ENCODE measurements at regions not wholly inside any gene's neighbourhood (a gene's known extent, or its start where the extent isn't known, plus 50 kb on each side); places are given as distances from the start of the nearest gene placed in this dataset.

GRCh38 chr15:88745696-88746095 is 57.5 kb upstream of the ACAN start:
- Mint-ChIP-seq H3K4me1 (peaks cover 8% of the 10 kb centered on the region), H3K27me3 (ENCODE audit: low read depth) (no peaks in the 10 kb centered on the region), H3K9me3 (peaks cover 7% of the 10 kb centered on the region), H3K36me3 (no peaks in the 10 kb centered on the region), H3K4me3 (no peak overlapping the region), H3K27ac (no peak overlapping the region)
- no peak for TF ChIP-seq GRHL2 (CRISPR knock-in tag; IDR thresholded peaks at IDR 0.05; ENCODE audit: insufficient replicate concordance, severe bottlenecking)
- TF ChIP-seq NR2C2 (CRISPR knock-in tag; IDR thresholded peaks at IDR 0.05): no peak
- no peak for TF ChIP-seq ZNF416 (CRISPR knock-in tag; IDR thresholded peaks at IDR 0.05)
- no peak for TF ChIP-seq ZNF396 (CRISPR knock-in tag; IDR thresholded peaks at IDR 0.05; ENCODE audit: borderline replicate concordance)
- no peak for DNase-seq (ENCODE audit: low spot score)
- CTCF ChIA-PET: interaction anchor here (0.7 kb wide), 1 partner anchor 464 kb away, joined by 3 read pairs; no protein-coding TSS in a partner anchor
- POLR2A ChIA-PET: no interaction called here
- no peak for ATAC-seq

GRCh38 chr15:88746451-88746850 is 56.8 kb upstream of the ACAN start:
- H3K36me3 Mint-ChIP-seq: no peaks in the 10 kb centered on the region
- H3K4me3 Mint-ChIP-seq: no peak overlapping the region
- peaks cover 8% of the 10 kb centered on the region for H3K4me1 Mint-ChIP-seq
- peaks cover 7% of the 10 kb centered on the region for H3K9me3 Mint-ChIP-seq
- ChIA-PET POLR2A (no interaction called here), CTCF (no interaction called here)
- no peak for DNase-seq (ENCODE audit: low spot score)
- no peak overlapping the region for H3K27ac Mint-ChIP-seq
- peaks cover 4% of the 10 kb centered on the region; the same call in 1 of the 2 replicates for H3K27me3 Mint-ChIP-seq (ENCODE audit: low read depth)
- TF ChIP-seq NFATC4 (CRISPR knock-in tag; IDR thresholded peaks at IDR 0.05) (no peak), GTF2I (CRISPR knock-in tag; conservative IDR thresholded peaks at IDR 0.05) (no peak), FOXP1 (CRISPR knock-in tag; IDR thresholded peaks at IDR 0.05; ENCODE audit: borderline replicate concordance) (no peak), FOXJ3 (CRISPR knock-in tag; IDR thresholded peaks at IDR 0.05; ENCODE audit: borderline replicate concordance) (no peak), MYBL2 (CRISPR knock-in tag; IDR thresholded peaks at IDR 0.05) (no peak)
- ATAC-seq: no peak

- TF ChIP-seq ESRRA (CRISPR knock-in tag; IDR thresholded peaks at IDR 0.05; ENCODE audit: borderline replicate concordance) (no peak), ATF3 (CRISPR knock-in tag; conservative IDR thresholded peaks at IDR 0.05) (no peak), TP53 (CRISPR knock-in tag; IDR thresholded peaks at IDR 0.05) (no peak), ETV6 (CRISPR knock-in tag; IDR thresholded peaks at IDR 0.05) (no peak), ZNF512 (CRISPR knock-in tag; IDR thresholded peaks at IDR 0.05; ENCODE audit: borderline replicate concordance) (no peak), IRF2 (CRISPR knock-in tag; IDR thresholded peaks at IDR 0.05; ENCODE audit: borderline replicate concordance, low read depth) (no peak), ZBTB43 (CRISPR knock-in tag; IDR thresholded peaks at IDR 0.05) (no peak), MXD4 (CRISPR knock-in tag; IDR thresholded peaks at IDR 0.05; ENCODE audit: borderline replicate concordance) (no peak), MAX (CRISPR knock-in tag; IDR thresholded peaks at IDR 0.05) (no peak)
- POLR2A ChIA-PET: no interaction called here
- H3K4me3 Mint-ChIP-seq: no peak overlapping the region
- peaks cover 7% of the 10 kb centered on the region for H3K9me3 Mint-ChIP-seq
- no peak for DNase-seq (ENCODE audit: low spot score)
- CTCF ChIA-PET: no interaction called here
- peaks cover 4% of the 10 kb centered on the region; the same call in 1 of the 2 replicates for H3K27me3 Mint-ChIP-seq (ENCODE audit: low read depth)
- peaks cover 8% of the 10 kb centered on the region for H3K4me1 Mint-ChIP-seq
- ATAC-seq: no peak
- no peaks in the 10 kb centered on the region for H3K36me3 Mint-ChIP-seq
- no peak overlapping the region for H3K27ac Mint-ChIP-seq
Observed at GRCh38 chr15:88747111-88747510, 56.1 kb upstream of the ACAN start.

- ChIA-PET POLR2A (no interaction called here), CTCF (no interaction called here)
- H3K4me1 Mint-ChIP-seq: peaks cover 8% of the 10 kb centered on the region
- peaks cover 4% of the 10 kb centered on the region; the same call in 1 of the 2 replicates for H3K27me3 Mint-ChIP-seq (ENCODE audit: low read depth)
- no peaks in the 10 kb centered on the region for H3K36me3 Mint-ChIP-seq
- ATAC-seq (no peak), DNase-seq (ENCODE audit: low spot score) (no peak)
- no peak overlapping the region for H3K27ac Mint-ChIP-seq
- H3K4me3 Mint-ChIP-seq: no peak overlapping the region
- H3K9me3 Mint-ChIP-seq: peaks cover 7% of the 10 kb centered on the region
- TF ChIP-seq CTCF (IDR thresholded peaks at IDR 0.05): no peak
- TF ChIP-seq ZSCAN18 (CRISPR knock-in tag; IDR thresholded peaks at IDR 0.05): no peak
- TF ChIP-seq JUN (CRISPR knock-in tag; IDR thresholded peaks at IDR 0.05): no peak
- TF ChIP-seq E2F5 (CRISPR knock-in tag; IDR thresholded peaks at IDR 0.05): no peak
- no peak for TF ChIP-seq ZNF317 (CRISPR knock-in tag; IDR thresholded peaks at IDR 0.05; ENCODE audit: borderline replicate concordance, low read depth)
- TF ChIP-seq ZNF671 (CRISPR knock-in tag; IDR thresholded peaks at IDR 0.05): no peak
- no peak for TF ChIP-seq SP1 (CRISPR knock-in tag; conservative IDR thresholded peaks at IDR 0.05)
Observed at GRCh38 chr15:88747631-88748030, 55.6 kb upstream of the ACAN start.

Data from WTC11 (cell line).